Activated CD4-positive, alpha-beta T cell treated with anti-CD3 and anti-CD28 coated beads, Interleukin-2, Interleukin-4, amounts not matched to agents 100 ng/mL and 50 ng/mL, durations not matched to agents 16 hours and 8 hours (primary cell): ENCODE measurements at regions not wholly inside any gene's neighbourhood (a gene's known extent, or its start where the extent isn't known, plus 50 kb on each side); places are given as distances from the start of the nearest gene placed in this dataset.

Experiments used
- DNase-seq: peaks from one replicate; pipeline ENCODE4 v3.0.0-alpha.2; 2020; ENCODE audit warnings: low spot score

GRCh38 chr9:108550106-108550505 is 305.7 kb downstream of the ACTL7B start:
- no peak for DNase-seq

DNA sequence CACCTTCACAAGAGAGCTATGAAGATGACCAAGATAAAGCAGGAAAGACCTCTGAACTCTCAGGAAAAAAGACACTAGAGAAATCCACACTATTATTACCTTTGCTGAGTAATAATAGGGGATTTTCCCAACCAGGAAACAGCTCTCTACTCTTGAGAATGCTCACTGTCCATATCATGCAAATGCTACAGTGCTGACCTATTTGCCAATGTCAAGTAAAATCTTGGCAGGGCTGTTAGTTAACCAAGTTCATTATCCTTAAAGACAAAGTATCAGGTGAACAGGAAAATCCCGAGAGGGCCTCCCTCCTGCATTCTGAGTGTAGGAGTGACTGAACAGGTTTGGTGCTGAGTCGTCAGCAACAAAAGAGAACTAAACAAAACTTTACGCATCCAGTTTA is 306.6 kb downstream of the ACTL7B start:
- no peak for DNase-seq

DNA sequence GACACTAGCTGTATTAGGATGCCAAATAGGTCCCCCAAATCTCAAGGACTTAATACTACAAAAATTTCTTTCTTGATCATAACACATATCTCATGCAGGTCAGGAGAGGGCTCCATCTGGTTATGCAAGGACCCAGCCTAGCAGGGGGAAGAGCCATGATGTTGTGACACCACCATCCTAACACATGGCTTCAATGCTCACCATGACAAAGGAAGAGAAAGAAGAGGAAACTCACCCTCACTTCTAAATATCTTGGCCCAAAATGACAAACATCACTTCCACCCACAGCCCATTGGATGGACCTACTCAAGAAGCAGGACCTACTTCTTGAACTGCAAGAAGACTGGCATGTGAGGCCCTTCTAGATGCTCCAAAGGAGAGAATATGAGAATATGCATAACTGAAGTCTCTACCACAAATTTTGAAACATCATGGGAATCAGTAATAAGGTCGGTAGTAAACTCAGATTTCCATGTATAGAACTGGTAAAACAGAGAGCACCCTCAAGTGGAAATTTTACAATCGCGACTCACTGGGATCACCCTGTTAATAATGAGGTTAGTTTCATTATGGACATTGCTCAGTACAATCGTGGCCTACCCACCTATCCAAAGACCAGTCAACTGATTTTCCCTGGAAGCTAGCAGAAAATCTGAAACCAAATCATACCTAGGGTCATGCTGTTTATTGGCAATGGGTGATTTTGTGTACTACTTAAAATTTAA is 308.2 kb downstream of the ACTL7B start:
- DNase-seq, result no peak

GRCh38 chr9:108546215-108546614 is 309.6 kb downstream of the ACTL7B start:
- DNase-seq, result no peak

GRCh38 chr9:108545436-108545835 is 310.4 kb downstream of the ACTL7B start:
- DNase-seq, result no peak

DNA sequence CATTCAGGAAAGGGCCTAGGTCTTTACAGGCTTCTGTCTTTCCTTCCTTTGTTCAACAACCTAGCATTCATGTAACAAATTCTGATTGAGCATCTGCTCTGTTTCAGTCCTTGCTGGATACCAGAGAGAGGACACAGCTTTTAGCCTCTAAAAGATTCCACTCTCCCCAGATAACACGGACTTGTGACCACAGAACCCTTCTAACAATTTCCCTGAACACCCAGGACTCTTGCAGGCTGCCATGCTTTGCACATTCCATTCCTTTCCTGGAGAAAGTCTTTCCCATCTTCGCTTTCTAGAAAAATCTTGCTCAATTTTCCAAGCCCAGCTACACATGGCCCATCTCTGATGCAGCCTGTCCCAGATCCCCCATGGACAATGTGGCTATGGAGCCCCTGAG is 310.9 kb downstream of the ACTL7B start:
- DNase-seq, result no peak

GRCh38 chr9:108543251-108543778 is 312.5 kb downstream of the ACTL7B start:
- no peak for DNase-seq

GRCh38 chr9:108537756-108538155 is 318.0 kb downstream of the ACTL7B start:
- DNase-seq, result no peak

- no peak for DNase-seq
Measured at GRCh38 chr9:108536836-108537601, 318.8 kb downstream of the ACTL7B start.

- peak; percentile 2 for DNase-seq
Measured at GRCh38 chr9:108535526-108535925, 320.3 kb downstream of the ACTL7B start.

GRCh38 chr9:108534741-108535140 is 321.0 kb downstream of the ACTL7B start:
- no peak for DNase-seq

DNA sequence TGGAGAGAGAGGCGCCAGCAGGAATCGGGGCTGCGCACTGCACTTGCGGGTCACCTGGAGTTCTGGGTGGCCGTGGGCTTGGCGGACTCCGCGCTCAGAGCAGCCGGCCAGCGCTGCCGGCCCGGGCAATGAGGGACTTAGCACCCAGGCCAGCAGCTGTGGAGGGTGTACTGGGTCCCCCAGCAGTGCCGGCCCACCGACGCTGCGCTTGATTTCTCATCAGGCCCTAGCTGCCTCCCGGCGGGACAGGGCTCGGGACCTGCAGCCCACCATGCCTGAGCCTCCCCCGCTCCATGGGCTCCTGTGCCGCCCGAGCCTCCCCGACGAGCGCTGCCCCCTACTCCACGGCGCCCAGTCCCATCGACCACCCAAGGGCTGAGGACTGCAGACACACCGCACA is 325.6 kb downstream of the ACTL7B start:
- DNase-seq, result no peak

DNA sequence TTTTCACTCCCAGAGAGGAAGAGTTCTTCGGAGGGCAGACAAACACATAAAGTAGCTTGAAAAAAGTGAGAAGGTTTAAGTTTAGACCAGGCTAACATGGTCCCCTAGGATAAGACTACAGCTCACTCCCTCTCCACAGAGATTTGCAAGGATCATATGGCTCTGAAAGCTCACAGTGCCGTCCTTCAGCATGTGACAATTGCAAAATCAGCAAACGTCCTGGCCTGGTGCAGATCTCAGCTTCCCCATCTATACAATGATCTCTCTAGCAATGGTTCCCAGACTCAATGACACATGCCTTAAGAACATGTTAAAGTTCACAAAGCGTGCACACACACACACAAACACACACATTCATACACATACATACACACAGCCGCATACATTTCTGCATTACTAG is 327.6 kb downstream of the ACTL7B start:
- no peak for DNase-seq

- no peak for DNase-seq
Measured at GRCh38 chr9:108526518-108526917, 329.3 kb downstream of the ACTL7B start.

GRCh38 chr9:108525186-108525585 is 330.6 kb downstream of the ACTL7B start:
- no peak for DNase-seq

DNA sequence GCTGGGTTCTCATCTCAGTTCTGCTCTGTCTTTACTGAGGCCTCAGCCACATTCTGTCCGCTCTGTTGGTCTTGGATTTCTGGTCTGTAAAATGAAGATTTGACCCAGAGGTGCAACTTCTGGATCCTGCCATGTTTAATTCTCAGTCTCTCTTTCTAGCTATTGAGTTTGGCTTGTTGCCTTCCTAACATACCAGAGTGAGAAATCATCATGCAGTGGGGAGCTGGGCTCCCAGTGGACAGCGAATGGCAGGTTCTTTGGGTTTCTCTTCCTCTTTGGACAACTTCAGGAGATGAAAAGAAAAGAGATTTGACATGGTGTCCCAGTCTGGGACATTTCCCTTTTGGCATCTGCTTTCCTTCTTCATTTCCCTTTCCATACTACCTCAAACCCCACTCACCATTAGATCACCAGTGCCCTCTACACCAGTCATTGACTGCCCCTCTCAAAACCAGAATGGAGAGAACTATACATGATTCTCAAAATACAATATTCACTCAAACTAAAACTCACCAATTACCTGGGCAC is 334.7 kb downstream of the ACTL7B start:
- no peak for DNase-seq

DNA sequence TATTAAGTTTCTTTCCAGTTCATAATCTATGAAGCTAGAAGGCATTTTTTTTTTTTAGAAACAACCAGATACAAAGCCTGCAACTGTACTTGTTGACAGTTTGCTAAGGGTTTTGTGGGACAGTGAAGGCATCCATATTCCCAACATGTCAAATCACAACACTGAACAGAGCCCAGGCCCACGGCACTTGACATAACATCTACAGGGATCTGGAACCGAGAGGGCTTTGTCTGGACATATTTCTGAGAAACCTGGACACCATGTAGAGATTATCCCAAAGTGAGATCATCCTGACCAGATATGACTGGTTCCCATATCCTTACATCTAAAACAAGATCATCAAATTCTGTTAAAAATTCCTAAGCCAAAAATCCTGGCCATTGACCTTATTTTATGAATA is 336.3 kb downstream of the ACTL7B start:
- no peak for DNase-seq

GRCh38 chr9:108517651-108518365 is 338.0 kb downstream of the ACTL7B start:
- DNase-seq, result no peak

- no peak for DNase-seq
Measured at GRCh38 chr9:108516391-108516790, 339.4 kb downstream of the ACTL7B start.

DNA sequence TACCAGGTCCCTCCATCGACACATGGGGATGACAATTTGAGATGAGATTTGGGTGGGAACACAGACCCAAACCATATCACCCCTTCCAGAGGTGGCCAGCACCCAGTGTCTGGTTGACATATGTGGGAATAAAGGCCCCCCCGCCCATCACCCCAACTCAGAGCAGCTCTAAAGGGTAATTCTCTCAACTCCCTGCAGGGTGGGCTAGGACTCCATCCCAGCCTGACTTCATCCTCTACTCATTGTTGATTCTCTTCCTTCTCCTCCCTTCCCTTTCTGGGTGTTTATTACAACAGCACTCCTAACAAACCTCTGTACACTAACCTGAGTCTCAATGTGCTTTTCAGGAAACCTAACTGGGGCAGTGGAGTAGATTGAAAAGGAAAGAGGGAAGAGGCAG is 339.9 kb downstream of the ACTL7B start:
- DNase-seq, result no peak

GRCh38 chr9:108512426-108513173 is 343.2 kb downstream of the ACTL7B start:
- DNase-seq, result no peak

- DNase-seq, result no peak
Measured at GRCh38 chr9:108511307-108511706, 344.5 kb downstream of the ACTL7B start.
